H1 (cell line): ENCODE measurements at regions not wholly inside any gene's neighbourhood (a gene's known extent, or its start where the extent isn't known, plus 50 kb on each side); places are given as distances from the start of the nearest gene placed in this dataset.

Experiments
- CTCF ChIA-PET: fragments of 300-600 bp; sonication (Branson Sonifier 250); formaldehyde crosslinking; loops from one replicate; lab custom pipeline; 2021; ENCODE audit not compliant: partially characterized antibody; lab: Charles Lee
- POLR2A ChIA-PET: fragments of 300-600 bp; sonication (Branson Sonifier 250); formaldehyde crosslinking; loops from one replicate; lab custom pipeline; 2021; ENCODE audit warnings: inconsistent platforms; ENCODE audit not compliant: partially characterized antibody; lab: Charles Lee
- DNase-seq, 2 experiments: peaks; one replicate each; pipeline versions ENCODE4 v3.0.0 to v3.0.0-alpha.2; 2010 to 2022; ENCODE audit warnings: low spot score in 2 of 2, low read depth in 1 of 2, mixed read lengths in 1 of 2
- FAIRE-seq: peaks from 2 replicates; lab custom pipeline; 2011; peaks lifted over from hg19 to GRCh38; lab: Jason Lieb, UNC
- H2AFZ ChIP-seq: 2 replicates; pipeline ENCODE4 v1.8.1; 2012; ENCODE audit warnings: low read length, inconsistent platforms
- H2AK5ac ChIP-seq: 2 replicates; pipeline ENCODE4 v1.6.1; 2013; ENCODE audit warnings: low read depth, low read length
- H2BK120ac ChIP-seq: replicated peaks from 2 replicates; pipeline ENCODE3; 2013; ENCODE audit warnings: low read depth, low read length, inconsistent platforms
- H2BK12ac ChIP-seq: 2 replicates; pipeline ENCODE4 v1.6.1; 2013; ENCODE audit warnings: low read depth, low read length
- H2BK15ac ChIP-seq: 2 replicates; pipeline ENCODE4 v1.6.1; 2013; ENCODE audit warnings: low read length
- H2BK20ac ChIP-seq: 2 replicates; pipeline ENCODE4 v1.6.1; 2013; ENCODE audit warnings: low read length
- H2BK5ac ChIP-seq: 2 replicates; pipeline ENCODE4 v1.6.1; 2013; ENCODE audit warnings: low read depth, low read length
- H3K14ac ChIP-seq: 2 replicates; pipeline ENCODE4 v1.6.1; 2013; ENCODE audit warnings: inconsistent platforms; ENCODE audit not compliant: insufficient read length
- H3K18ac ChIP-seq: 2 replicates; pipeline ENCODE4 v1.6.1; 2013; ENCODE audit warnings: low read length; ENCODE audit errors: extremely low read depth
- H3K23ac ChIP-seq: 2 replicates; pipeline ENCODE4 v1.6.1; 2013; ENCODE audit warnings: inconsistent platforms; ENCODE audit not compliant: insufficient read length
- H3K23me2 ChIP-seq: 2 replicates; pipeline ENCODE4 v1.6.1; 2013; ENCODE audit warnings: low read depth, low read length
- H3K27ac ChIP-seq: 2 replicates; pipeline ENCODE4 v1.6.1; 2011; ENCODE audit warnings: low read depth, low read length, inconsistent platforms
- H3K27me3 ChIP-seq, 4 experiments: replicated peaks in 1 of 4; 1 replicate in 1 of 4; 2 replicates in 3 of 4; pipeline versions ENCODE4 v1.6.1 to v1.8.1; 2011 to 2013; ENCODE audit warnings: low read length in 3 of 4, mild to moderate bottlenecking in 3 of 4, inconsistent platforms in 2 of 4, mixed read lengths in 2 of 4, moderate library complexity in 1 of 4; ENCODE audit not compliant: control insufficient read depth in 3 of 4, insufficient read depth in 3 of 4; ENCODE audit errors: extremely low read depth in 1 of 4
- H3K36me3 ChIP-seq, 4 experiments: 2 replicates each; pipeline versions ENCODE4 v1.6.1 to v1.8.1; 2011 to 2013; ENCODE audit warnings: mild to moderate bottlenecking in 4 of 4, low read length in 3 of 4, moderate library complexity in 2 of 4, control low read depth in 1 of 4, inconsistent platforms in 1 of 4; ENCODE audit not compliant: insufficient read depth in 4 of 4, control insufficient read depth in 2 of 4
- H3K4ac ChIP-seq: replicated peaks from 2 replicates; pipeline ENCODE3; 2013; ENCODE audit warnings: low read length, low read depth, mixed read lengths, inconsistent platforms; ENCODE audit not compliant: insufficient read length
- H3K4me1 ChIP-seq, 4 experiments: replicated peaks in 1 of 4; 1 replicate in 1 of 4; 2 replicates in 3 of 4; pipeline versions ENCODE4 v1.6.1 to v1.8.1; 2011 to 2013; ENCODE audit warnings: low read length in 3 of 4, inconsistent platforms in 2 of 4, mixed read lengths in 1 of 4; ENCODE audit not compliant: insufficient read depth in 4 of 4, control insufficient read depth in 3 of 4
- H3K4me2 ChIP-seq, 2 experiments: 2 replicates each; pipeline versions ENCODE4 v1.6.1 to v1.8.1; 2011 to 2013; ENCODE audit warnings: low read depth in 2 of 2, low read length in 2 of 2, control low read depth in 1 of 2, inconsistent platforms in 1 of 2, mild to moderate bottlenecking in 1 of 2; ENCODE audit not compliant: insufficient read depth in 1 of 2
- H3K4me3 ChIP-seq, 4 experiments: fragments of 200-600, 300-600 bp in 1 of 4; sonication (generic), shearing (Covaris generic), sonication (Bioruptor Twin) in 1 of 4; 2 replicates each; pipeline versions ENCODE4 v1.5.1 to v1.8.1; 2011 to 2016; ENCODE audit warnings: low read length in 4 of 4, low read depth in 3 of 4, control low read depth in 2 of 4, inconsistent platforms in 2 of 4, mild to moderate bottlenecking in 2 of 4, mixed read lengths in 1 of 4, moderate library complexity in 1 of 4; ENCODE audit not compliant: insufficient read depth in 2 of 4; ENCODE audit errors: extremely low read depth in 1 of 4
- H3K56ac ChIP-seq: replicated peaks from 2 replicates; pipeline ENCODE3; 2013; ENCODE audit warnings: low read depth, mild to moderate bottlenecking, mixed read lengths, low read length, inconsistent platforms; ENCODE audit not compliant: insufficient read length
- H3K79me1 ChIP-seq: 2 replicates; pipeline ENCODE4 v1.6.1; 2013; ENCODE audit warnings: low read depth, low read length, control low read depth
- H3K79me2 ChIP-seq, 2 experiments: 2 replicates each; pipeline versions ENCODE4 v1.6.1 to v1.8.1; 2012 to 2013; ENCODE audit warnings: low read length in 2 of 2, mild to moderate bottlenecking in 2 of 2, inconsistent platforms in 1 of 2; ENCODE audit not compliant: insufficient read depth in 2 of 2, control insufficient read depth in 1 of 2
- H3K9ac ChIP-seq, 4 experiments: replicated peaks in 1 of 4; 1 replicate in 1 of 4; 2 replicates in 3 of 4; pipeline versions ENCODE4 v1.6.1 to v1.8.1; 2011 to 2013; ENCODE audit warnings: low read depth in 3 of 4, low read length in 3 of 4, control low read depth in 2 of 4, mild to moderate bottlenecking in 2 of 4, moderate library complexity in 2 of 4, inconsistent platforms in 1 of 4; ENCODE audit errors: extremely low read depth in 1 of 4
- H3K9me3 ChIP-seq, 2 experiments: 2 replicates each; pipeline versions ENCODE4 v1.6.1 to v1.8.1; 2012 to 2013; ENCODE audit warnings: mild to moderate bottlenecking in 2 of 2, moderate library complexity in 2 of 2, control low read depth in 1 of 2, inconsistent platforms in 1 of 2, low read depth in 1 of 2, low read length in 1 of 2, mixed read lengths in 1 of 2; ENCODE audit not compliant: insufficient read depth in 2 of 2
- H4K20me1 ChIP-seq, 2 experiments: replicated peaks in 1 of 2; 2 replicates each; pipeline versions ENCODE3 to v1.8.1; 2011 to 2013; ENCODE audit warnings: inconsistent platforms in 2 of 2, low read length in 2 of 2, mild to moderate bottlenecking in 1 of 2; ENCODE audit not compliant: insufficient read depth in 2 of 2, control insufficient read depth in 1 of 2
- H4K5ac ChIP-seq: 2 replicates; pipeline ENCODE4 v1.6.1; 2013; ENCODE audit warnings: low read length, low read depth, mixed read lengths, inconsistent platforms; ENCODE audit not compliant: insufficient read length
- H4K8ac ChIP-seq: 2 replicates; pipeline ENCODE4 v1.8.0; 2013; ENCODE audit warnings: mild to moderate bottlenecking, moderate library complexity, low read length, inconsistent platforms; ENCODE audit not compliant: insufficient read depth; ENCODE audit errors: extremely low read depth
- H4K91ac ChIP-seq: replicated peaks from 2 replicates; pipeline ENCODE3; 2013; ENCODE audit warnings: low read length, mixed read lengths, inconsistent platforms; ENCODE audit not compliant: insufficient read length
- ATF3 ChIP-seq: IDR thresholded peaks from 2 replicates; pipeline ENCODE4 v1.6.1; 2011; ENCODE audit warnings: low read depth, mild to moderate bottlenecking, low read length; ENCODE audit not compliant: insufficient read depth
- BACH1 ChIP-seq: IDR thresholded peaks from 2 replicates; pipeline ENCODE4 v1.6.1; 2012; ENCODE audit warnings: low read length, improper control_type of control experiment
- CHD2 ChIP-seq: IDR thresholded peaks from 2 replicates; pipeline ENCODE4 v1.6.1; 2012; ENCODE audit warnings: low read length, improper control_type of control experiment
- CREB1 ChIP-seq: IDR thresholded peaks from 2 replicates; pipeline ENCODE4 v1.6.1; 2012; ENCODE audit warnings: inconsistent platforms
- EGR1 ChIP-seq: IDR thresholded peaks from 2 replicates; pipeline ENCODE4 v1.6.1; 2011; ENCODE audit warnings: low read depth, low read length, borderline replicate concordance
- EZH2 ChIP-seq: fragments of 200-600 bp; sonication (generic); IDR thresholded peaks from 2 replicates; pipeline ENCODE4 v1.7.1; 2012; ENCODE audit warnings: low read depth, mild to moderate bottlenecking, moderate library complexity, low read length, inconsistent platforms; ENCODE audit not compliant: severe bottlenecking
- FOSL1 ChIP-seq: IDR thresholded peaks from 2 replicates; pipeline ENCODE4 v1.6.1; 2011; ENCODE audit warnings: mild to moderate bottlenecking, low read depth, low read length, moderate library complexity; ENCODE audit not compliant: insufficient read depth
- HDAC6 ChIP-seq: IDR thresholded peaks from one replicate; pipeline ENCODE4 v1.7.1; 2012; ENCODE audit warnings: low read depth, mild to moderate bottlenecking, inconsistent platforms, low read length, moderate library complexity
- JUN ChIP-seq: IDR thresholded peaks from 2 replicates; pipeline ENCODE4 v1.6.1; 2011; ENCODE audit warnings: low read depth, mild to moderate bottlenecking, improper control_type of control experiment, low read length
- MAFK ChIP-seq: IDR thresholded peaks from 2 replicates; pipeline ENCODE4 v1.6.1; 2012; ENCODE audit warnings: low read depth, mild to moderate bottlenecking, improper control_type of control experiment, low read length
- RBBP5 ChIP-seq: IDR thresholded peaks from 2 replicates; pipeline ENCODE4 v1.7.1; 2012; ENCODE audit warnings: low read depth, mild to moderate bottlenecking, inconsistent platforms, low read length, moderate library complexity, borderline replicate concordance
- SAP30 ChIP-seq: fragments of 300-600 bp; sonication (generic); IDR thresholded peaks from 2 replicates; pipeline ENCODE4 v1.7.1; 2012; ENCODE audit warnings: low read length, moderate library complexity, mild to moderate bottlenecking, inconsistent platforms; ENCODE audit not compliant: insufficient read depth, insufficient replicate concordance
- SP1 ChIP-seq: IDR thresholded peaks from 2 replicates; pipeline ENCODE4 v1.6.1; 2011; ENCODE audit warnings: low read depth, low read length
- SP2 ChIP-seq: IDR thresholded peaks from 2 replicates; pipeline ENCODE4 v1.6.1; 2012; ENCODE audit warnings: mild to moderate bottlenecking, low read length, inconsistent platforms
- USF2 ChIP-seq: IDR thresholded peaks from 2 replicates; pipeline ENCODE4 v1.6.1; 2011; ENCODE audit warnings: low read length, improper control_type of control experiment
- WGBS, 2 experiments: shearing (Covaris generic) in 1 of 2; methylation state at CpG; one replicate each; pipeline versions ENCODE4 v1.1.6 to v1.1.7; 2013 to 2015; ENCODE audit warnings: low lambda C conversion rate in 2 of 2, mixed read lengths in 2 of 2, inconsistent platforms in 1 of 2, low coverage in 1 of 2, missing lambda C conversion rate in 1 of 2; ENCODE audit not compliant: insufficient replicate concordance in 2 of 2, insufficient coverage in 1 of 2, insufficient read length in 1 of 2; ENCODE audit errors: extremely low coverage in 1 of 2, missing lambda C conversion rate in 1 of 2; 5-methylcytosine and 5-hydroxymethylcytosine counted together

- POLR2A ChIA-PET: no interaction called here
- no peak overlapping the region for H2BK15ac ChIP-seq
- TF ChIP-seq HDAC6 (no peak), JUN (no peak), SP1 (no peak), SP2 (no peak), BACH1 (no peak), MAFK (no peak), FOSL1 (no peak), ATF3 (no peak), EGR1 (no peak), CHD2 (no peak), CREB1 (no peak), USF2 (no peak), SAP30 (no peak), EZH2 (no peak), RBBP5 (no peak)
Measured at GRCh38 chr14:84751745-84752144, 778.2 kb upstream of the FLRT2 start.

More at GRCh38 chr14:84751745-84752144, 778.2 kb upstream of the FLRT2 start:
- Histone ChIP-seq H3K27ac (no peak overlapping the region), H3K18ac (no peak overlapping the region), H3K9ac (no peak overlapping the region), H2BK20ac (no peak overlapping the region), H2BK120ac (no peak overlapping the region), H3K23ac (no peak overlapping the region), H3K4ac (no peak overlapping the region), H3K14ac (no peak overlapping the region), H3K4me3 (no peak overlapping the region), H3K4me2 (no peak overlapping the region), H2AFZ (no peak overlapping the region), H2AK5ac (no peak overlapping the region), H3K4me1 (peaks cover 0 to 6% (median 1%) of the 10 kb centered on the region in 4 experiments; a peak in 1 of 7 replicates), H4K91ac (no peak overlapping the region), H4K20me1 (no peaks in the 10 kb centered on the region), H3K79me2 (no peaks in the 10 kb centered on the region), H3K27me3 (no peaks in the 10 kb centered on the region), H2BK5ac (no peak overlapping the region), H3K9me3 (no peaks in the 10 kb centered on the region), H2BK12ac (no peak overlapping the region), H3K56ac (no peak overlapping the region), H4K8ac (no peak overlapping the region), H4K5ac (no peak overlapping the region), H3K79me1 (no peaks in the 10 kb centered on the region), H3K36me3 (no peaks in the 10 kb centered on the region), H3K23me2 (no peaks in the 10 kb centered on the region)
- no peak for DNase-seq
- no peak for FAIRE-seq
- CTCF ChIA-PET: no interaction called here
- WGBS, 2 experiments: 94% methylated on average over 3 of the region's 3 CpGs; no CpG with 5 or more reads in 1 of the 2 experiments
